ENCODE measurements at regions not wholly inside any gene's neighbourhood (a gene's known extent, or its start where the extent isn't known, plus 50 kb on each side); places are given as distances from the start of the nearest gene placed in this dataset.

DNA sequence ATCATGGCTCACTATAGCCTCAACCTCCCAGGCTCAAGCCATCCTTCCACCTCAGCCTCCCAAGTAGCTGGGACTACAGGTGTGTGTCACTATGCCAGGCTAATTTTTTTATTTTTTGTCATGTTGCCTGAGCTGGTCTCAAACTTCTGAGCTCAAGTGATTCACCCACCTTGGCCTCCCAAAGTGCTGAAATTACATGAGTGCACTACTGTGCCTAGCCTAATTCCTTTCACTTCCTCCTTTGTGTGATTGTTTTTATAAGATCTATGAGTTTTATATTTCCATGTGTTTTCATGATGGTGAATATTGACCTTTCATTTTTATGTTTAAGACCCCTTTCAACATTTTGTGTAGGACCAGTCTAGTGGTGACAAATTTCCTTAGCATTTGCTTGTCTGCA is 55.2 kb upstream of the IL12B start:
- DNase-seq (ENCODE audit: low read depth in 2 of 2) = no peak

GRCh38 chr5:159386028-159386711 is 55.9 kb upstream of the IL12B start:
- DNase-seq (ENCODE audit: low read depth in 2 of 2) = no peak

- DNase-seq (ENCODE audit: low read depth in 2 of 2) = no peak
Observed at GRCh38 chr5:159392871-159393270, 62.6 kb upstream of the IL12B start.

- DNase-seq (ENCODE audit: low read depth in 2 of 2) = no peak
Observed at GRCh38 chr5:159393854-159394274, 63.6 kb upstream of the IL12B start.

DNA sequence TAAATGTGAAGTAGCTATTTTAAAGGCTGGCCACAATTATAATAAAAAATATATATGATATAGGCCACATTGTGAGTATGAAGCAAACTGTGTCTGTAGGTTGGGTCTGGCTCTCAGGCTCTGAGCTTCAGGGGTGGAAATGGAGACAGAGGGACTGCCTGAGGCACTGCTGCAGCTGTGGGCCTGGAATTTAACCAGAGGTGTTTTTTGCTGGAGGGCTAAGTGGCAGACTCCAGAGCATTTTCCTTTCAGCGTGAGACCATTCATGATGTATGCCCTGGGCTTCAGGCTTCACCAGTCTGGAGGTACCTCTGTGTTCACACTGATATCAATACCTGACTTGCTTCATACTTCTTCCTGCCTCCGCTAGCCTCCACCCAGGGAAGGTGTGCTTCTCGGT is 64.9 kb upstream of the IL12B start:
- no peak for DNase-seq (ENCODE audit: low read depth in 2 of 2)

GRCh38 chr5:159398936-159399335 is 68.6 kb upstream of the IL12B start:
- no peak for DNase-seq (ENCODE audit: low read depth in 2 of 2)

GRCh38 chr5:159400476-159400875 is 70.2 kb upstream of the IL12B start:
- DNase-seq (ENCODE audit: low read depth in 2 of 2) = no peak

- no peak for DNase-seq (ENCODE audit: low read depth in 2 of 2)
Observed at GRCh38 chr5:159402311-159402710, 72.0 kb upstream of the IL12B start.

GRCh38 chr5:159402856-159403255 is 72.6 kb upstream of the IL12B start:
- DNase-seq (ENCODE audit: low read depth in 2 of 2) = no peak

GRCh38 chr5:159403906-159404681 is 73.8 kb upstream of the IL12B start:
- DNase-seq (ENCODE audit: low read depth in 2 of 2) = no peak

DNA sequence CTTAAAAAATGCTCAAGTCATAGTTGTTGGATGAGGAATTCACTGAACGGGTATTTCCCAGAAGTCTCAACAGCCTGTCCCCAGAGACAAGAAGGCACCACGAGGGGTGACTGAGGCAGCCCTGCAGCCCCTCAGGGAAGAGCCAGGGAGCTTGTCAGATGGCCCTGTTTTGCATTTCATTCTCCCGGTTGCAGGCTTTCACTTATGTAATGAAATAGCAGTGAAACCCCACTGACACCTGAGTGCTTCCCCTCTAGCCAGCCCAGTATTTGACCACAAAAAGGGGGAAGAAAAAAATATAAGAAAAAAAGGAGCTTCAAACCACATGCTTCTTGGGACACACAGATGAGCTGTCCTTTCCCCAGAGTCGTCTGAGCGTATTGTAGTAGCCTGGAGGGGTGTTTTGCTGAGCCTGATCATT is 75.3 kb upstream of the IL12B start:
- no peak for DNase-seq (ENCODE audit: low read depth in 2 of 2)

DNA sequence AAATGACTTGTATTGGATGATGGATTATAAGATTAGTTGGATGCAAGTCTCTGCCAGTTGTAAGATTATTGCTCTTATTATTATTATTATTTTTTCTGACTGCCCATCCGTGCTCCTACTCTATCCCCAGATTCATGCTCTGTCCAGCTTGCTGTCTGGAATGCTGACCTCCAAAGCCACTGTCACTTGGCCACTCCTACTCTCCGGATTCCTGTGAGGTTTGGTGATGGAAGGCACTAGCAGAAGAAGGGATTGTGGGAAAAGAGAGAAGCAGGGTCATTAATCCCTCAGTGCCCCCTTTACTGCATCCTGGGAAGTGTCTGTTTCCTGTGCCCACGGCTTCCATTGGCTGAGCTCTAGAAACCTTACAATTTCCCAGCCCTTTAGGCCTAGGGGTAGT is 76.3 kb upstream of the IL12B start:
- no peak for DNase-seq (ENCODE audit: low read depth in 2 of 2)

GRCh38 chr5:159409801-159410200 is 79.5 kb upstream of the IL12B start:
- DNase-seq (ENCODE audit: low read depth in 2 of 2) = no peak

- DNase-seq (ENCODE audit: low read depth in 2 of 2) = no peak
Observed at GRCh38 chr5:159410480-159410879, 80.2 kb upstream of the IL12B start.

- no peak for DNase-seq (ENCODE audit: low read depth in 2 of 2)
Observed at GRCh38 chr5:159411115-159411514, 80.8 kb upstream of the IL12B start.

- DNase-seq (ENCODE audit: low read depth in 2 of 2) = peak; percentile 43 to 44
Observed at GRCh38 chr5:159412284-159413046, 82.2 kb upstream of the IL12B start.

GRCh38 chr5:159414021-159414420 is 83.7 kb upstream of the IL12B start:
- DNase-seq (ENCODE audit: low read depth in 2 of 2) = no peak

GRCh38 chr5:159415301-159415937 is 85.1 kb upstream of the IL12B start:
- DNase-seq (ENCODE audit: low read depth in 2 of 2) = no peak

- DNase-seq (ENCODE audit: low read depth in 2 of 2) = no peak
Observed at GRCh38 chr5:159416438-159416837, 86.2 kb upstream of the IL12B start.

DNA sequence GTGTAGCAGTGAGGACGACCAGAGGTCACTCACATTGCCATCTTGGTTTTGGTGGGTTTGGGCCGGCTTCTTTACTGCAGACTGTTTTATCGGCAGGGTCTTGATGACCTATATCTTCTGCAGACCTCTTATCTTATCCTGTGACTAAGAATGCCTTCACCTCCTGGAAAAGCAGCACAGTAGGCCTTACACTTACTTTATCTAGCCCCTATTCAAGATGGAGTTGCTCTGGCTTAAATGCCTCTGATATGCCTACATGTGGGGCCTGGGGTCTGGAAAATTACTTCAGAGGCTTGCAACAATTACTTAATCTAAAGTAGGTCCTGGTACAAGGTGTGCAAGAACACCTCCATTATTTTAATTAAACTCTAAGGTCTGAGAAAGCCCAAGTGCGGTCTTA is 86.9 kb upstream of the IL12B start:
- DNase-seq (ENCODE audit: low read depth in 2 of 2) = no peak

DNA sequence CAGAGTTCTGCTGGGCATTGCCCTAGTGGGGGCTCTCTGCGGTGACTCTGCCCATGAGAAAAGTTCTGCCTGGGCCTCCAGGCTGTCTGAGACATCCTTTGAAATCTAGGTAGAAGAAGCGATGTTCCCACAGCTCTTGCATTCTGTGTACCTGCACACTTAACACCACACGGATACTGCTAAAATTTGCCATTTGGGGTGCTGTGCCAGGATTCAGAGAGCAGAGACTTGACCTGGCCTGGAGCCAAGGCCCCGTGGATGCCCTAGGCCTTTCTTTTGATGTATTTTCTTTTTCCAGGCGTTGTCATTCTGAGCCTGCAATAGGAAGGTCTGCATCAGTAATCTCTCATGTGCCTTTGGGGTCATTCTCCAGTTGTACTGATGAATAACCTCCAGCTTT is 89.3 kb upstream of the IL12B start:
- DNase-seq (ENCODE audit: low read depth in 2 of 2) = no peak

GRCh38 chr5:159420940-159421339 is 90.7 kb upstream of the IL12B start:
- no peak for DNase-seq (ENCODE audit: low read depth in 2 of 2)
